Astrocyte (in vitro differentiated cells and primary cell): ENCODE measurements at regions not wholly inside any gene's neighbourhood (a gene's known extent, or its start where the extent isn't known, plus 50 kb on each side); places are given as distances from the start of the nearest gene placed in this dataset.

Experiments
- CTCF ChIP-seq: IDR thresholded peaks from 2 replicates; pipeline ENCODE4 v1.5.1; 2011; ENCODE audit warnings: low read depth, mild to moderate bottlenecking, inconsistent platforms, low read length, moderate library complexity; ENCODE audit not compliant: insufficient read depth
- EZH2 ChIP-seq: IDR thresholded peaks from 2 replicates; pipeline ENCODE4 v1.6.1; 2012; ENCODE audit warnings: mild to moderate bottlenecking, low read length, inconsistent platforms; ENCODE audit not compliant: insufficient read depth

- TF ChIP-seq CTCF (no peak), EZH2 (no peak)
These were observed 316.7 kb upstream of the DIPK2B start for GRCh38 chrX:45517090-45517973.
